ENCODE measurements at regions not wholly inside any gene's neighbourhood (a gene's known extent, or its start where the extent isn't known, plus 50 kb on each side); places are given as distances from the start of the nearest gene placed in this dataset.
"Not testable (repeated sequence)": the region's sequence is repeated elsewhere in the genome, so short reads cannot be mapped to it uniquely, and the experiment has no call there.

DNA sequence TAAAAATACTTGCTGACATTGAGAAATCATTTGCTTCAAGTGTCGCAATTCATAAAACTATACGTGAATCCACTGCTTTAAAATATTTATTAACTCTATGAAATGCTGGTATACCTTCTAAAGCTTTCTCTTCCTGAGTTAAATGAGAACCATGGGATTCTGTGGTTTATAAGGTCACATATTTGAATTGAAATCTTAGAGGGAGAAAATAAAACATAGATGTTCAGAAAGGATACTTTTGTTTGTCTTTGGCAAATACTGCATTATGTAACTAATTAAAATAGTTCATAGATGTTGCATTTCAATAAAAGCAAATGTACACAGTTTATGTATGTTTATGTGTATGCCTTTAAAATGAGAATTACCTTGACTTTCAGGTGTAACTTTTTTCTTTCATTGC lies 250.1 kb downstream of the FAM170A start:
- intact Hi-C loops (cut with micrococcal nuclease), result no loop called here

DNA sequence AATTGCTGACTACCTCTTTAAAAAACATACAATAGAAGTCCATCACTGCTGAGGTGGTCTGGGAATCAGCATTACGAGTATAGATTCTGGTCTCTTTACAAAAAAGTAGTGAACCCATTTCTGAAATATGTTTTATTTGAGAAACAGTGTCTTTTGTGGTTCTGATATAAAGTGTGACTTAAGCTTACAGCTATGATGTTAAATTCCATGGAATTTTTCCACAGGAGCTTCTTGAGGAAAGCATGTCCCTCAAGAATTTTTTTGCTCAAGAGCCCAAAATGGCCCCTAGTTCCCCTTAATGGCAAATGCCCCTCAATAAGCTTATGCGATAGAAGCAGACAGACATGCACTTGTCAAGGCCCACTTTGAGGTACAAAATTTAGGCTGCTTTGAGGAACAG lies 265.7 kb downstream of the FAM170A start:
- intact Hi-C loops (cut with micrococcal nuclease), result no loop called here

DNA sequence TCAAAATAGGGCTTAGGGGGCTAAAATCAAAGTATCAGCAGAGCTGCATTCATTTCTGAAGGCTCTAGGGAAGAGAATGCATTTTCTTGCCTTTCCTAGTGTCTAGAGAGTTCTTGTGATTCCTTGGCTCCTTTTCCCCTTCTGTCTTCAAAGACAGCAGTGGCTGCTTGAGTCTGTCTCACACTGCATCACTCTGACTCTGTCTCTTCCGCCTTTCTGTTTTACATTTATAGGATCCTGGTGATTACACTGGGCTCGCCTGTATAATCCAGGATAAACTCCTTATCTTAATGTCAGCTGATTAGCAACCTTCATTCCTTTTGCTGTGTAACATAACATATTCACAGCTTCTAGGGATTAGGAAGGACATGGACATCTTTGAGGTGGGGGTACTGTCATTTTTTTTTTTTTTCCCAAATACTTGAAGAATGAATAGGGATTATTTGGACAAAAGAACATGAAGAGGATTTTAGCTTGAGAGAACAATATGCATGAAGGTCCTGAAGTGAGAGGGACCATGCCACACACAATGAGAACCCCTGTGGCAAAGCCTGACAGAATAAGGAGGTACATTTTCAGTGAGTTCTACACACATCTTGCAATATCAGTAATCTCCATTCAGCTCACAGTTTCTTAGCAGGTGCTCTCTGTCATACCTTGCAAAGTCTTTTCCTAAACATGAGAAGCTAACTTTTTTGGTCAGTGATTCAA lies 267.6 kb downstream of the FAM170A start:
- intact Hi-C loops (cut with micrococcal nuclease), result no loop called here

GRCh38 chr5:119897537-119898370 lies 268.4 kb downstream of the FAM170A start:
- intact Hi-C loops (cut with micrococcal nuclease), result no loop called here

- intact Hi-C loops (cut with micrococcal nuclease), result no loop called here
Observed at GRCh38 chr5:119899981-119900380, 270.6 kb downstream of the FAM170A start.

- intact Hi-C loops (cut with micrococcal nuclease), result no loop called here
Observed at GRCh38 chr5:119902593-119902992, 273.2 kb downstream of the FAM170A start.

DNA sequence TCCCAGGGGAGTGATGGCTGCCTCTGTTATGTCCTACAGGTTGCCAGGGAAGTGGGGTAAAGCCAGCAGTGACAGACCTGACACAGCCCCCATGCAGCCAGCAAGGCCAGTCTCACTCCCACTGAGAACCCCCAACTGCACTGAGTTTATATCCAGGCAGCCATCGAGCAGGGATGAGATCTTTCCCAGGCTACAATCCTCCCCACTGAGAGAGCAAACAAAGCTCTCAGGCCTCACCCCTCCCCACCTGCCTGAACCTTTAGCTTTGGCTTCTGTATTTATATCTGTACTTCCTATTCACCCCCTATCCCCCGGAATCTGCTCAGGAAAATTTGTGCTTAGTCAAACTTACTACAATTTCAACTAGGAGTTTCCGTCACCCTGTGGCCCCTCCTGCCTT lies 284.1 kb downstream of the FAM170A start:
- intact Hi-C loops (cut with micrococcal nuclease), result no loop called here

GRCh38 chr5:119919279-119919678 lies 289.9 kb downstream of the FAM170A start:
- intact Hi-C loops (cut with micrococcal nuclease), result no loop called here

DNA sequence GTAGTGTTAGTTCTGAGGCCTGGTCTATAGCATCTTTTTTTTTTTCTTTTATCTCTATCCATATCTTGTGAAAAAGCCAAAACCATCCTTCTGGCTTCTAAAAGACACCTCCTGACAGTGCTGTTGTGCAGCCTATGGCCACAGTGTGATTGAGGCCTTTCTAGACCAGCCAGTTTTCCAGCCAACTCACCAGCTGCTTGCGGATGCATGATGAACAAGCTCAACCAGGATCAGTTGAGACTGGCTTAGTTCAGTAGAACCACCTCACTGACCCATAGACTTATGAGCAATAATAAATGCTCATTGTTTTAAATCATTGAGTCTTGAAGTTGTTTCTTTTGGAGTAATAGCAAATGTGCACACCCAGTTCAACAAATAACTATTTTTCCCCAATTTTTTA lies 296.9 kb downstream of the FAM170A start:
- intact Hi-C loops (cut with micrococcal nuclease), result no loop called here

DNA sequence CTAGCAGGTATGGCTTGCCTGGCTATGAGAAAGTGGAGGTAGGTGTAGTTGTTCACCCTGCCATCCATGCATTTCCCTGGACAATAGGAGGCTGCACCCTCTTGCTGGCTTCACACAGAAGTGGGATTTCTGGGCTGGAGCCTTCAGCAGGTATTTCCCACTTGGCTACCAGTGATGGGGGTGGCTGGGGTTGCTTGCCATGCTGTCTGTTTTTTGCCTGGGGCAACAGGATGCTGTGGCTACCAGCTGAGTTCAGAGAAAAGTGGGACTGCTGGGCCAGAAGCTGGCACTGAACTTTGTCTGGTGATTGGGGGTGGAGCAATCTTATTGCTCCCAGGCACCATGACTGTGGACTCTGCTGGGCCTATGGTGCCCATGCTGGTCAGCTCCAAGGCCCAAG lies 299.6 kb downstream of the FAM170A start:
- intact Hi-C loops (cut with micrococcal nuclease), result no loop called here

- intact Hi-C loops (cut with micrococcal nuclease), result no loop called here
Observed at GRCh38 chr5:119930490-119930889, 301.1 kb downstream of the FAM170A start.

- intact Hi-C loops (cut with micrococcal nuclease), result no loop called here
Observed at GRCh38 chr5:119943148-119943547, 313.8 kb downstream of the FAM170A start.

- intact Hi-C loops (cut with micrococcal nuclease), result no loop called here
Observed at GRCh38 chr5:119945691-119946090, 316.3 kb downstream of the FAM170A start.

DNA sequence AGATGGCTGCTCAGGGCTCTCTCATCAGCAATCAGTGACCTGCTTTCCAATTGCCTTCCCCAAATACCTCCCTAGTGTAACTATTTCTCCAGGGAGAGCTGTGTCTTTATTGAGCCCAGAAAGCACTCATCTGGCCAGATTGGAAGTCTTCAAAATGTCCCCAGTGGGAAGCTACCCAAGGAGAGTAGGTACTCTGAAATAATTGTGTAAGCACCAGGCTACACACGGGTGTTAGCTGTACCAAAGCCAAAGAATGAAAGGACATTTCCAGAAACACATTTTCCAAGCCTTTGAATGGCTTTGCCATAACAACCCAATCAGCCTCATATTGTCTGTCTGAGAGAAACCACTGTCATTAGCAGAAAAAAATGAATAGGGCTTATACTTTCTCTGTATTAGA lies 318.8 kb downstream of the FAM170A start:
- intact Hi-C loops (cut with micrococcal nuclease), result no loop called here

DNA sequence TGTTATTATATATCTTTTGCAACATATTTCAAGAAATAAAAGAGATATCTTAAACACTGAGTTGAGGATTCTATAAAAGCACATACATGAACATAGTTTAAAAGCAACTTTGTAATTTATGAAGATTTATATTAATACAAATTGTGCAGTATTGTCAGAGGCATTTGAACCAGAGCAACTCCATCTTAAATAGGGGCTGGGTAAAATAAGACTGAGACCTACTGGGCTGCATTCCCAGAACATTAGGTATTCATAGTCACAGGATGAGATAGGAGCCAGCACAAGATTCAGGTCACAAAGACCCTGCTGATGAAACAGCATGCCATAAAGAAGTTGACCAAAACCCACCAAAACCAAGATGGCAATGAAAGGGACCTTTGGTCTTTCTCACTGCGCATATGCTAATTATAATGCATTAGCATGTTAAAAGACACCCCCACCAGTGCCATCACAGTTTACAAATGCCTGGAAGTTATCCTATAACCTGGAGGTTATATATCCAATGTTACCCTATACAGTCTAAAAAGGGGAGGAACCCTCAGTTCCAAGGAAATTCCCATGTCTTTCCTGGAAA lies 320.2 kb downstream of the FAM170A start:
- intact Hi-C loops (cut with micrococcal nuclease), result no loop called here

DNA sequence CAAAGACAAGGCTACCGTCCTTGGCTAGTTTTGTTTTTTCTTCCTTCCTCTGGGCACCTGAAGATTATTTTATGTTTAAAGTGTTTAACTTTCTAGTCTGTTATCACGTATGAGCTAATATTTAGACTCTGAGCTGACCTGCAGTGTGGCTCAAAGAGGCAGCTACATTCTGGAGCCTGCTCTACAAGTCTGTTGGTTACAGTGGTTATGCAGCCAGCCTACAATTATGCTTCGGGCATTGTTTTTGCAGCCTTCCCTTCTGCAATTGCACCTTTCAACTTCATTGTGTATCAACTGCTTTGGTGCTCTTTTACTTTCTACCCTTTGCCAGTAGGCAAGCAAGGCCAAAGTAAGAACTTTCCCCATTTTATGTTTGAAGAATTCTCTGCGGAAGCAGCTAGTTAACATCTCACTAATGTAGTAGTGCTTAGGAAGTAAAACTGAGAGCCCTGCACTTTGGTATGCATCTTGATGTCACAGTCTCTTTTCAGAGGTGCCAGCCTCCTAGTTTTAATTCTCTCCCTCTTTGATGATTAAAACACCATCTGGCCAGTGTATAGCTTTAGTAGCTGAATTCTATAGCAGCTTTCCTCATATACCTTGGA lies 322.1 kb downstream of the FAM170A start:
- intact Hi-C loops (cut with micrococcal nuclease), result no loop called here

- intact Hi-C loops (cut with micrococcal nuclease), result no loop called here
Observed at GRCh38 chr5:119953474-119953873, 324.1 kb downstream of the FAM170A start.

DNA sequence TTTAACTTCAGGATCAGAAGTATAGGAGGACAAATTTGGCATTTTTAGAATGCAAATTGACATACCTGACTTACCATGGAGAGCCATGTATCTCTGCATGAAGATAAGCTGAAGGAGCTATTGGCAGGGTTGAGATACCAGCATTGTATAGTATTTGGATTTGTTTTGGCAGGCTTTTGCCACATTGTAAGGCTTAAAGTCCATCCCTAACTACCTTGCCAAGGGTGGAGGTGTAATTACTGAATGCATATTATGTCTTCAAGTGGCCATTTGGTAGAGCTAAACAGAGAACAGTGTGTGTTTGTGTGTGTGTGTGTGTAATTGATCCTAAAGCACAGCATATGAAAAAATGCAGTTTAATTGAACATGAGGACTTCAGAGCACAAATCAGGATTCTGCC lies 324.7 kb downstream of the FAM170A start:
- intact Hi-C loops (cut with micrococcal nuclease), result no loop called here

- intact Hi-C loops (cut with micrococcal nuclease), result no loop called here
Observed at GRCh38 chr5:119961993-119962392, 332.6 kb downstream of the FAM170A start.

DNA sequence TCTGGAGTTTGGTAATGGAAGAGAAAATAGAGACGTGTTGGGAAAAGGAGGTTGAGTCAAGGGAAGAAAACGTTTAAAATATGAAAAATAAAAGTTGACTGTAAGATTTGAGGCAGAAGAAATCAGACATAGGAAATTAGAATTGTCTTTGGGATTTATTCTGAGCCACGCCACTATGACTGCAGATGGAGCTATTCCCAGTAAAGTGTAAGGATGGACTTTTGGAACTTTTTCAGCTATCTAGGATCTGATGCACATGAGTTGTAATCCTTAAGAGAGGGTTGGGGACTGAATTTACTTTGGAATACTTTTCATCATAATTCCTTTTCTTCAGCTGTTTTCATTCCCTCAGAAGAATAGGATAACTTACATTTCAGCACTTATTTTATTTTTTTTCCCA lies 336.7 kb downstream of the FAM170A start:
- intact Hi-C loops (cut with micrococcal nuclease), result no loop called here

DNA sequence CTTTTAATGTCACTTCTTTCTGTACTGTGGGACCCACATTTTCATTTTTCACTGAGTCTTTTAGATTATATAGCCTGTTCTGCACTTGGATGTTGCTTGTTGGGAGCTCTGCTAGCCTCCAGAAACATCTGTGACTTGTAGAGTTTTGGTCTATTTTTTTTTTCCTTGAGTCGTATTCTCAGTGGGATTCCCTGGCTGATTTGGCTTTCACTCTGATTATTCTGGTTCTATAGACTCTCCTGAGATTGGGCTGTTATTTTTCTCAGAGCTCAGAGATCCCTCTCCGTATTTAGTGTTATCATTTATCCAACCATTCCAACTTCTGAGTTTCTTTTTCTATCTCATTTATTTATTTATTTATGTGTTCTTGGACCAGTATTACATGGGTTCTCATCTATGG lies 339.3 kb downstream of the FAM170A start:
- intact Hi-C loops (cut with micrococcal nuclease), result no loop called here

DNA sequence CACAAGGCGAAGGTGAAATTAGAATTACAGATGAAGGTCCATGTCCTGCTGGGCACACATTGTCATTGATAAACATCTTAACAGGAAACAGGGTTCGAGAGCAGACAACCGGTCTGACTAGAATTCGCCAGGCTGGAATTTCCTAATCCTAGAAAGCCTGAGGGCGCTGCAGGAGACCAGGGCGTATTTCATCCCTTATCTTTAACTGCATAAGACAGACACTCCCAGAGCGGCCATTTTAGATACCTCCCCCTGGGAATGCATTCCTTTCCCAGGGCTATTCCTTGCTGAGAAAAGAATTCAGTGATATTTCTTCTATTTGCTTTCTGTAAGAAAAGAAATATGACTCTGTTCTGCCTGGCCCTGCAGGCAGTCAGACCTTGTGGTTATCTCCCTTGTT lies 357.7 kb downstream of the FAM170A start:
- intact Hi-C loops (cut with micrococcal nuclease), result not testable (repeated sequence)
